Ishikawa (cell line): ENCODE measurements at regions not wholly inside any gene's neighbourhood (a gene's known extent, or its start where the extent isn't known, plus 50 kb on each side); places are given as distances from the start of the nearest gene placed in this dataset.

Experiments
- RAD21 ChIP-seq: IDR thresholded peaks from 2 replicates; pipeline ENCODE4 v1.6.1; 2012; ENCODE audit warnings: low read depth
- TAF1 ChIP-seq: IDR thresholded peaks from 2 replicates; pipeline ENCODE4 v1.6.1; 2012; ENCODE audit warnings: low read depth, mild to moderate bottlenecking
- TF ChIP-seq, protein P1 (sequence below): IDR thresholded peaks from 2 replicates; pipeline ENCODE4 v1.6.1; 2012

DNA sequence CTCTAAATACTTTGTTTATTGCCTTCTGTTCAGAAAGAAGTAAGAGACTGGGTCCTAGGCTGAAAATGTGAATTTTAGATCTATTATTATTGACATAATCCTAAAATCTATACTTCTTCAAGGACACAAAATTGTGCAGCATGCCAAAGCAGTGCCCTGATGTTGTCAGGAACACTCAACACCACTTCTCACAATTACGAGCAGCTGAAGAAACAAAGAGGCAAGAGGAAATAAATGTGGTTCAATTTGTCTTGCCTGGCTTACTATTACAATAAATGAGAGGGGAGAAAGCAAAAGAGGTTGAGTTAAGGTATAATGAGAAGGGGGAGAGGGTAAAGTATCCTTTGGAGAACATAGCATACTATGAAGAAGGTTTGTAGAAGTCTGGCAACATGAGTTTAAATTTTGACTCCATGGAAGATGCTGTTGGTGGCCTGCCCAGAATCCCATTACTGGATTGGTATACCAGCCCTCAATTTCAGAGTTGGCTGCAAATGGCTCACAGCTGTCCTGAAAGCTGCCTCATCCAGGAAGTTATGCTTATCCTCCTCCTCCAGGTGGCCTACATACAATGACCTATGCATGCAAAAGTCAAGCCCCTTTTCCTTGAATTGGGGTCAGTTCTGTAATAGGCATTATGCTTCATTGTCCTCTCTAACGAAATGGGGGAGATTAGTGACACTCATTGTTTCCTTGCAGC lies 274.6 kb upstream of the SMIM30 start:
- TF ChIP-seq, protein P1, sequence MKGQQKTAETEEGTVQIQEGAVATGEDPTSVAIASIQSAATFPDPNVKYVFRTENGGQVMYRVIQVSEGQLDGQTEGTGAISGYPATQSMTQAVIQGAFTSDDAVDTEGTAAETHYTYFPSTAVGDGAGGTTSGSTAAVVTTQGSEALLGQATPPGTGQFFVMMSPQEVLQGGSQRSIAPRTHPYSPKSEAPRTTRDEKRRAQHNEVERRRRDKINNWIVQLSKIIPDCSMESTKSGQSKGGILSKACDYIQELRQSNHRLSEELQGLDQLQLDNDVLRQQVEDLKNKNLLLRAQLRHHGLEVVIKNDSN: no peak
- TF ChIP-seq RAD21 (no peak), TAF1 (no peak)
